Esophagus muscularis mucosa (tissue), 4 donors: ENCODE measurements at regions not wholly inside any gene's neighbourhood (a gene's known extent, or its start where the extent isn't known, plus 50 kb on each side); places are given as distances from the start of the nearest gene placed in this dataset.

ENCODE experiments used
- CTCF ChIP-seq, 3 experiments: fragments of 200-600 bp in 2 of 3; fragments of 450-650 bp in 1 of 3; sonication (generic) in 2 of 3; IDR thresholded peaks; one replicate each; pipeline ENCODE4 v1.5.1; 2017 to 2019; ENCODE audit warnings: antibody characterized with exemption in 3 of 3, mild to moderate bottlenecking in 2 of 3, moderate library complexity in 1 of 3
- EP300 ChIP-seq: sonication (generic); formaldehyde crosslinking; IDR thresholded peaks from one replicate; pipeline ENCODE4 v1.6.1; 2017; ENCODE audit warnings: antibody characterized with exemption
- POLR2A ChIP-seq: fragments of 450-650 bp; IDR thresholded peaks from one replicate; pipeline ENCODE4 v1.6.1; 2017; ENCODE audit warnings: antibody characterized with exemption, moderate library complexity, mild to moderate bottlenecking, low read depth
- POLR2AphosphoS5 ChIP-seq, 2 donors: sonication (generic); formaldehyde crosslinking; IDR thresholded peaks; one replicate each; pipeline ENCODE4 v1.6.1; 2017; ENCODE audit warnings: antibody characterized with exemption in 2 of 2

GRCh38 chr11:97965849-97966646, 1054.7 kb upstream of the CNTN5 start:
- TF ChIP-seq CTCF (IDR thresholded peaks at IDR 0.05) (no peak), POLR2A (no peak), EP300 (no peak), POLR2AphosphoS5 (IDR thresholded peaks at IDR 0.05) (no peak)
